T-helper 2 cell treated with Interferon-gamma antibody and Interleukin-4, amounts not matched to agents 5 μg/mL and 100 μg/mL, for 36 hours (primary cell): ENCODE measurements at regions not wholly inside any gene's neighbourhood (a gene's known extent, or its start where the extent isn't known, plus 50 kb on each side); places are given as distances from the start of the nearest gene placed in this dataset.

ENCODE experiments used
- DNase-seq: peaks from one replicate; pipeline ENCODE4 v3.0.0; 2021; ENCODE audit warnings: low spot score
- H3K27ac Mint-ChIP-seq: one replicate; pipeline ENCODE4 v1.8.0; 2021; ENCODE audit warnings: mild to moderate bottlenecking, mixed read lengths
- H3K27me3 Mint-ChIP-seq: one replicate; pipeline ENCODE4 v1.8.0; 2021; ENCODE audit warnings: low read depth, mixed read lengths
- H3K36me3 Mint-ChIP-seq: one replicate; pipeline ENCODE4 v1.8.0; 2021; ENCODE audit warnings: low read depth, mixed read lengths
- H3K4me1 Mint-ChIP-seq: one replicate; pipeline ENCODE4 v1.8.0; 2021; ENCODE audit warnings: low read depth, mixed read lengths
- H3K4me3 Mint-ChIP-seq: one replicate; pipeline ENCODE4 v1.8.0; 2022; ENCODE audit warnings: mild to moderate bottlenecking, moderate library complexity, mixed read lengths
- H3K9me3 Mint-ChIP-seq: one replicate; pipeline ENCODE4 v1.8.0; 2021; ENCODE audit warnings: mixed read lengths

GRCh38 chr3:193884027-193884426 lies 251.9 kb upstream of the HES1 start:
- H3K27me3 Mint-ChIP-seq, result peaks cover 15% of the 10 kb centered on the region
- DNase-seq, result no peak
- H3K4me1 Mint-ChIP-seq, result no peaks in the 10 kb centered on the region
- H3K27ac Mint-ChIP-seq, result no peak overlapping the region
- H3K9me3 Mint-ChIP-seq, result no peaks in the 10 kb centered on the region
- no peaks in the 10 kb centered on the region for H3K36me3 Mint-ChIP-seq
- no peak overlapping the region for H3K4me3 Mint-ChIP-seq

DNA sequence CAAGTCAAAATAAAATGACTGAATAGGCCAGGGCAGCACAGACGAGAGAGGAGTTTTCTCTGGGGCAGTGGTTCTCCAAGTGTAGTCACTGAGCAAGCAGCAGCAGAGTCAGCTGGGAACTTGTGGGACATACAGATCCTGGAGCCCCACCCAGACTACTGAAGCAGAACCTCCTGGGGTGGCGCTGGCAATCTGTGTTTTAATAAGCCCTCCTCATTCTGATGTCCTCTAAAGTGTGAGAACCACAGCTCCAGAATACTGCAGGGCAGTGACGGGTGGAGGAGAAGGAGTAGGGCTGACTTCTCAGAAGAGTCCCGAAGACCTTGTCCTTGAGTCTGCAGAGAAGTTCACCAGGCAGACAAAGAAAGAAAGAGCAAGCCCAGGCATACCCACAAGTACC lies 251.3 kb upstream of the HES1 start:
- H3K4me3 Mint-ChIP-seq, result no peak overlapping the region
- H3K4me1 Mint-ChIP-seq, result no peaks in the 10 kb centered on the region
- no peak for DNase-seq
- no peak overlapping the region for H3K27ac Mint-ChIP-seq
- no peaks in the 10 kb centered on the region for H3K9me3 Mint-ChIP-seq
- peaks cover 10% of the 10 kb centered on the region for H3K27me3 Mint-ChIP-seq
- H3K36me3 Mint-ChIP-seq, result no peaks in the 10 kb centered on the region

DNA sequence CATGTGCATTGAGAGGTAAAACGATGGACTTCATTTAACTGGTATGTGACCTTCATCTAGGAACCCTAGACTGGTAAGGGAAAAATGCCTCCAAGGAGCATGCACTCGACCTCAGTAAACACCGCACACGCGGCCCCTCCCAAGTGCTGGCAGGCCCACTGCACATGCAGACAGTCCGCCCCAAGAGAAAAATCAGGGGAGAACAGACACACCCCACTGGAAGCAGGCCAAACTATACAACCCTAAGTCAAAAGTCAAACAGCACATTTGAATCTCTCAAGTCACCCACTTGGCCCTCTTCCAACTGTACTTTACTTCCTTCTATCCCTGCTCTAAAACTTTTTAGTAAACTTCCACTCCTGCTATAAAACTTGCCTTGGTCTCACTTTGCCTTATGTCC lies 250.1 kb upstream of the HES1 start:
- Mint-ChIP-seq H3K4me1 (no peaks in the 10 kb centered on the region), H3K27ac (no peak overlapping the region), H3K27me3 (peaks cover 9% of the 10 kb centered on the region), H3K4me3 (no peak overlapping the region), H3K36me3 (no peaks in the 10 kb centered on the region), H3K9me3 (no peaks in the 10 kb centered on the region)
- DNase-seq, result no peak

GRCh38 chr3:193890016-193890897 lies 245.7 kb upstream of the HES1 start:
- no peak overlapping the region for H3K4me3 Mint-ChIP-seq
- H3K27ac Mint-ChIP-seq, result no peak overlapping the region
- H3K27me3 Mint-ChIP-seq, result peaks cover 2% of the 10 kb centered on the region
- H3K4me1 Mint-ChIP-seq, result no peaks in the 10 kb centered on the region
- H3K36me3 Mint-ChIP-seq, result no peaks in the 10 kb centered on the region
- no peaks in the 10 kb centered on the region for H3K9me3 Mint-ChIP-seq
- DNase-seq, result no peak

DNA sequence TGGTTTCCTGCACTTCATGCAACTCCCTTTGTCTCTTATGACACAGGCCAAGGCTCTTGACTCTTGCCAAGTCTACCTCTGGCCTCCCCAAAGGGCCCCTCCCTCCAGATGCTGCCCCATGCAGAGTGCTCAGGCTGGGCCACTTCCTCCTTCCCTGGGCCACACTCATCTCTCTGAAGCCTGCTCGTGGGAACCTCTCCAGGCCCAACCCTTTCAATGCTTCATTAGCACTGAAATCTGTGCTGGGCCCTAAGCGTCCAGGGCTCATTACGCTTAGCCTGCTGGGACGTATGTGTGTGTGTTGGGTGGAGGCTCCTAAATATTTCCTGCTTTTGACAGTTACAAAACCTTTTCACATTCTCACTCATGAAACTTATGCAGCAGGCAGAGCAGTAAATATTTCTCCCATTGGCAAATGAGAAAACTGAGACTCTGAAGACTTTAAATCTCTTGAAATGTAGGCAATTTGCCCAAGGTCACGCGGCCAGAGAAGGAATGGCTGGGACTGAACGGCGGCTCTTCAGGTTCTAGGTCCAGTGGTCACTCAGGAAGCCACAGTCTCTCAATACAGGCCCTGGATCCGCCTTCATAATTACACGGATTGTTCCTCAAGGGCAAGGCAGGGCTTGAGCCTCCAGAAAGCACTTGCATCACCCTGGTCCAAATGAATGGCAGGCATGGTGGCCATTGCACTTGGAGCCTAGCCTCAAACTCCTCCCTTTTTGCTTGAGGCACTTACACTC lies 241.7 kb upstream of the HES1 start:
- H3K4me1 Mint-ChIP-seq, result no peaks in the 10 kb centered on the region
- no peaks in the 10 kb centered on the region for H3K36me3 Mint-ChIP-seq
- H3K9me3 Mint-ChIP-seq, result no peaks in the 10 kb centered on the region
- no peak overlapping the region for H3K4me3 Mint-ChIP-seq
- peaks cover 4% of the 10 kb centered on the region for H3K27me3 Mint-ChIP-seq
- no peak for DNase-seq
- H3K27ac Mint-ChIP-seq, result no peak overlapping the region

DNA sequence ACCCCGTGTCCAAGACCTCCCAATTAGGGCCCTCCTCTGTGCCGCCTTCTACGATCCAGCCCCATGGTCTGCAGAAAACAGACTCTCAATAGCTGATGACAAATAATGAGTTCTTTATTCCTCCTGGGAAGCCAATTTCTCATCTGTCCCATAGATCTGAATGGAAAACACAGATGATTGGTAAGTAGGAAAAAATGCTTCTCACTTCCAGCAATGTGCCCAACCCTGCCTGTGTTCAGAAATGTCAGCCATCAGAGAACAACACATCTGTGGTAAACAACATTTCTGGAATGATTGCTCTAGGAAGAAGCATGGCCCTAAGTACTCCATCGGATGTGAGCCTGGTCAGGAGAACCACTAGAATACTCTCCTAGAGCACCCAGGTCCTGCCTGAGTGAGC lies 240.5 kb upstream of the HES1 start:
- Mint-ChIP-seq H3K27ac (no peak overlapping the region), H3K9me3 (no peaks in the 10 kb centered on the region), H3K36me3 (no peaks in the 10 kb centered on the region), H3K4me3 (no peak overlapping the region), H3K4me1 (no peaks in the 10 kb centered on the region), H3K27me3 (peaks cover 6% of the 10 kb centered on the region)
- no peak for DNase-seq

GRCh38 chr3:193896419-193896818 lies 239.5 kb upstream of the HES1 start:
- Mint-ChIP-seq H3K4me1 (no peaks in the 10 kb centered on the region), H3K27me3 (peaks cover 9% of the 10 kb centered on the region), H3K9me3 (no peaks in the 10 kb centered on the region), H3K27ac (no peak overlapping the region), H3K4me3 (no peak overlapping the region), H3K36me3 (no peaks in the 10 kb centered on the region)
- DNase-seq, result no peak

- Mint-ChIP-seq H3K27me3 (peaks cover 12% of the 10 kb centered on the region), H3K9me3 (no peaks in the 10 kb centered on the region), H3K4me3 (no peak overlapping the region), H3K27ac (no peak overlapping the region), H3K36me3 (no peaks in the 10 kb centered on the region), H3K4me1 (no peaks in the 10 kb centered on the region)
- no peak for DNase-seq
These were observed 238.7 kb upstream of the HES1 start for GRCh38 chr3:193897288-193897687.

GRCh38 chr3:193897731-193898180 lies 238.2 kb upstream of the HES1 start:
- Mint-ChIP-seq H3K27me3 (peaks cover 12% of the 10 kb centered on the region), H3K27ac (no peak overlapping the region), H3K36me3 (no peaks in the 10 kb centered on the region), H3K9me3 (no peaks in the 10 kb centered on the region), H3K4me3 (no peak overlapping the region), H3K4me1 (no peaks in the 10 kb centered on the region)
- DNase-seq, result no peak

DNA sequence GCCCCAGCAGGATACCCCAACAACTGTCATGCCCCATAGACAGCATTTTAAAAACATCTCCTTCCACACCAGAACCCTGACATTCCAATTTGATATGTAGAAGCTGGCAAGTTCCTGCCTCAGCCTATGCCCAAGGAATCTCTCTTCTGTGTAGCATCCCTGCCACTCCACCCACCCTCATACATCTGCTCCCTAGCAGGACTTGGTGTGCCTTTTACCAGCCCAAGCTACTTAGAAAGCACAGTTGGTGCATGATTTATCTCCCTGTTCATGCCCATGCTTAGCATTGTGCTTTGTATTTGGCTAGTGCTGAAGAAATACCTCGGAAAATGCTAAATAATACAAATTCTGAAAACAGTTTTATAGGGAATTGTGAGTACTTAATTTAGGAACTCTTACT lies 236.9 kb upstream of the HES1 start:
- Mint-ChIP-seq H3K4me3 (no peak overlapping the region), H3K4me1 (no peaks in the 10 kb centered on the region), H3K27ac (no peak overlapping the region), H3K27me3 (peaks cover 12% of the 10 kb centered on the region), H3K36me3 (no peaks in the 10 kb centered on the region), H3K9me3 (no peaks in the 10 kb centered on the region)
- DNase-seq, result no peak

- Mint-ChIP-seq H3K27ac (no peak overlapping the region), H3K36me3 (no peaks in the 10 kb centered on the region), H3K9me3 (no peaks in the 10 kb centered on the region), H3K27me3 (peaks cover 15% of the 10 kb centered on the region), H3K4me3 (no peak overlapping the region), H3K4me1 (no peaks in the 10 kb centered on the region)
- no peak for DNase-seq
These were observed 234.9 kb upstream of the HES1 start for GRCh38 chr3:193901007-193901406.

- Mint-ChIP-seq H3K36me3 (no peaks in the 10 kb centered on the region), H3K9me3 (peaks cover 5% of the 10 kb centered on the region), H3K27ac (no peak overlapping the region), H3K4me1 (no peaks in the 10 kb centered on the region), H3K4me3 (no peak overlapping the region), H3K27me3 (peaks cover 19% of the 10 kb centered on the region)
- DNase-seq, result no peak
These were observed 233.1 kb upstream of the HES1 start for GRCh38 chr3:193902607-193903511.

- no peaks in the 10 kb centered on the region for H3K4me1 Mint-ChIP-seq
- H3K27ac Mint-ChIP-seq, result no peak overlapping the region
- peaks cover 19% of the 10 kb centered on the region for H3K27me3 Mint-ChIP-seq
- H3K4me3 Mint-ChIP-seq, result no peak overlapping the region
- DNase-seq, result no peak
- peaks cover 11% of the 10 kb centered on the region for H3K9me3 Mint-ChIP-seq
- no peaks in the 10 kb centered on the region for H3K36me3 Mint-ChIP-seq
These were observed 232.5 kb upstream of the HES1 start for GRCh38 chr3:193903512-193903817.

- peaks cover 18% of the 10 kb centered on the region for H3K27me3 Mint-ChIP-seq
These were observed 232.0 kb upstream of the HES1 start for GRCh38 chr3:193903966-193904365.

More at GRCh38 chr3:193903966-193904365, 232.0 kb upstream of the HES1 start:
- Mint-ChIP-seq H3K9me3 (peaks cover 13% of the 10 kb centered on the region), H3K36me3 (no peaks in the 10 kb centered on the region), H3K4me3 (no peak overlapping the region), H3K27ac (no peak overlapping the region), H3K4me1 (no peaks in the 10 kb centered on the region)
- no peak for DNase-seq
